ENCODE measurements at regions not wholly inside any gene's neighbourhood (a gene's known extent, or its start where the extent isn't known, plus 50 kb on each side); places are given as distances from the start of the nearest gene placed in this dataset.
A peak's percentile ranks its signal among the peaks of the same experiment; 100 is the strongest.

DNA sequence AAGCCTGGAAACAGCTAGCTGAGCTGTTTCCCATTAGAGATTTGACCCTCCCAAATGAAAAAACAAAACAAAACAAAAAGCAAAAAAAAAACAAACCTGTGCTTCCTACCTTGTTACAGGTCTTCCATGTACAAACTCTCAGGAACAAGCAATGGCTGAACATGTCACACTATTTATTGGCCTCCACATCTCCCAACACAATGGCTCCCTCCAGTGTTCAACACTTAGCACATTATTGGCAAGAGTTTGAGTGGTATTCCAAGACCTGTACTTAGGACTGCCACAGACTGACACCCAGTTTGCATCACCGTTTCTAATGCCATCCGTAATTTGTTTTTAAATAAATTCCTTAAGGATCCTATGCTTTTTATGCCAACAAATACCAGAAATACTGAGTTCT is 195.0 kb upstream of the OLFM3 start:
- H2BK120ac ChIP-seq (replicated peaks; ENCODE audit: low read depth, low read length): no peak overlapping the region
- FAIRE-seq: peak; percentile 94
- H3K4me2 ChIP-seq (ENCODE audit: insufficient read depth in 1 of 2, low read depth in 2 of 2, low read length in 2 of 2): no peak overlapping the region
- CTCF ChIA-PET (ENCODE audit: partially characterized antibody): interaction anchor here (0.6 to 2.4 kb wide), 15 partner anchors 8 to 674 kb away, joined by 3 to 16 read pairs (median 6); partner anchors contain the start of gene OLFM3
- H2AFZ ChIP-seq (ENCODE audit: low read length): no peak overlapping the region
- no peaks in the 10 kb centered on the region for H3K79me2 ChIP-seq (ENCODE audit: control insufficient read depth in 1 of 2, insufficient read depth in 2 of 2, low read length in 2 of 2)
- 79% methylated on average over 2 of the region's 2 CpGs; no CpG with 5 or more reads in 1 of the 2 experiments for WGBS, 2 experiments (ENCODE audit: extremely low coverage in 1 of 2, insufficient coverage in 1 of 2, insufficient read length in 1 of 2, insufficient replicate concordance in 2 of 2, low coverage in 1 of 2, low lambda C conversion rate in 2 of 2, missing lambda C conversion rate in 1 of 2)
- H3K27ac ChIP-seq (ENCODE audit: low read depth, low read length): no peak overlapping the region
- no peak overlapping the region for H3K4ac ChIP-seq (replicated peaks; ENCODE audit: insufficient read length, low read depth, low read length)
- H3K27me3 ChIP-seq (replicated peaks in 1 of 4; ENCODE audit: control insufficient read depth in 3 of 4, extremely low read depth in 1 of 4, insufficient read depth in 3 of 4, low read length in 3 of 4): no peaks in the 10 kb centered on the region
- no peak overlapping the region for H3K23ac ChIP-seq (ENCODE audit: insufficient read length)
- H3K56ac ChIP-seq (replicated peaks; ENCODE audit: insufficient read length, low read depth, low read length): no peak overlapping the region
- H3K23me2 ChIP-seq (ENCODE audit: low read depth, low read length): no peaks in the 10 kb centered on the region
- H3K9ac ChIP-seq (replicated peaks in 1 of 4; ENCODE audit: extremely low read depth in 1 of 4, low read depth in 3 of 4, low read length in 3 of 4): no peak overlapping the region
- no peak overlapping the region for H2BK12ac ChIP-seq (ENCODE audit: low read depth, low read length)
- no peaks in the 10 kb centered on the region for H3K9me3 ChIP-seq (ENCODE audit: insufficient read depth in 2 of 2, low read depth in 1 of 2, low read length in 1 of 2)
- H3K4me3 ChIP-seq (ENCODE audit: extremely low read depth in 1 of 4, insufficient read depth in 2 of 4, low read depth in 3 of 4, low read length in 4 of 4): no peak overlapping the region
- TF ChIP-seq SP4 (IDR thresholded peaks at IDR 0.05; ENCODE audit: low read length) (no peak), RAD21 (IDR thresholded peaks at IDR 0.05 in 1 of 2, conservative IDR thresholded peaks at IDR 0.05 in 1 of 2; ENCODE audit: low read depth in 2 of 2, low read length in 2 of 2) (peak; percentile 96 to 99), TEAD4 (IDR thresholded peaks at IDR 0.05; ENCODE audit: low read depth, low read length) (no peak), YY1 (IDR thresholded peaks at IDR 0.05; ENCODE audit: low read depth, low read length) (peak; percentile 86), POU5F1 (IDR thresholded peaks at IDR 0.05; ENCODE audit: low read depth, low read length) (no peak), ASH2L (IDR thresholded peaks at IDR 0.05; ENCODE audit: low read length) (no peak)
- TF ChIP-seq, protein P1, sequence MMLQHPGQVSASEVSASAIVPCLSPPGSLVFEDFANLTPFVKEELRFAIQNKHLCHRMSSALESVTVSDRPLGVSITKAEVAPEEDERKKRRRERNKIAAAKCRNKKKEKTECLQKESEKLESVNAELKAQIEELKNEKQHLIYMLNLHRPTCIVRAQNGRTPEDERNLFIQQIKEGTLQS (IDR thresholded peaks at IDR 0.05; ENCODE audit: insufficient read depth, low read depth, low read length): no peak
- TF ChIP-seq, protein P2, sequence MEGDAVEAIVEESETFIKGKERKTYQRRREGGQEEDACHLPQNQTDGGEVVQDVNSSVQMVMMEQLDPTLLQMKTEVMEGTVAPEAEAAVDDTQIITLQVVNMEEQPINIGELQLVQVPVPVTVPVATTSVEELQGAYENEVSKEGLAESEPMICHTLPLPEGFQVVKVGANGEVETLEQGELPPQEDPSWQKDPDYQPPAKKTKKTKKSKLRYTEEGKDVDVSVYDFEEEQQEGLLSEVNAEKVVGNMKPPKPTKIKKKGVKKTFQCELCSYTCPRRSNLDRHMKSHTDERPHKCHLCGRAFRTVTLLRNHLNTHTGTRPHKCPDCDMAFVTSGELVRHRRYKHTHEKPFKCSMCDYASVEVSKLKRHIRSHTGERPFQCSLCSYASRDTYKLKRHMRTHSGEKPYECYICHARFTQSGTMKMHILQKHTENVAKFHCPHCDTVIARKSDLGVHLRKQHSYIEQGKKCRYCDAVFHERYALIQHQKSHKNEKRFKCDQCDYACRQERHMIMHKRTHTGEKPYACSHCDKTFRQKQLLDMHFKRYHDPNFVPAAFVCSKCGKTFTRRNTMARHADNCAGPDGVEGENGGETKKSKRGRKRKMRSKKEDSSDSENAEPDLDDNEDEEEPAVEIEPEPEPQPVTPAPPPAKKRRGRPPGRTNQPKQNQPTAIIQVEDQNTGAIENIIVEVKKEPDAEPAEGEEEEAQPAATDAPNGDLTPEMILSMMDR (IDR thresholded peaks at IDR 0.05; ENCODE audit: control extremely low read depth in 1 of 3, insufficient read depth in 1 of 3, low read depth in 1 of 3, low read length in 3 of 3): peak in 2 of 3 experiments; percentile 71 to 73; a peak in 3 of 4 replicates
- no peak for DNase-seq (ENCODE audit: low read depth in 1 of 2, low spot score in 2 of 2)
- no peaks in the 10 kb centered on the region for H3K79me1 ChIP-seq (ENCODE audit: low read depth, low read length)
- H2BK15ac ChIP-seq (ENCODE audit: low read length): no peak overlapping the region
- H3K4me1 ChIP-seq (replicated peaks in 1 of 4; ENCODE audit: control insufficient read depth in 3 of 4, insufficient read depth in 4 of 4, low read length in 3 of 4): no peaks in the 10 kb centered on the region
- no peak overlapping the region for H4K8ac ChIP-seq (ENCODE audit: extremely low read depth, insufficient read depth, low read length)
- H2BK5ac ChIP-seq (ENCODE audit: low read depth, low read length): no peak overlapping the region
- H4K20me1 ChIP-seq (replicated peaks in 1 of 2; ENCODE audit: control insufficient read depth in 1 of 2, insufficient read depth in 2 of 2, low read length in 2 of 2): no peaks in the 10 kb centered on the region
- H3K36me3 ChIP-seq (ENCODE audit: control insufficient read depth in 2 of 4, insufficient read depth in 4 of 4, low read length in 3 of 4): no peaks in the 10 kb centered on the region
- POLR2A ChIA-PET (ENCODE audit: partially characterized antibody): no interaction called here
- no peak overlapping the region for H2AK5ac ChIP-seq (ENCODE audit: low read depth, low read length)
- no peak overlapping the region for H3K14ac ChIP-seq (ENCODE audit: insufficient read length)
- no peak overlapping the region for H4K5ac ChIP-seq (ENCODE audit: insufficient read length, low read depth, low read length)
- H3K18ac ChIP-seq (ENCODE audit: extremely low read depth, low read length): no peak overlapping the region
- no peak overlapping the region for H4K91ac ChIP-seq (replicated peaks; ENCODE audit: insufficient read length, low read length)
- H2BK20ac ChIP-seq (ENCODE audit: low read length): no peak overlapping the region

Measured in H1 (cell line).